ENCODE measurements at regions not wholly inside any gene's neighbourhood (a gene's known extent, or its start where the extent isn't known, plus 50 kb on each side); places are given as distances from the start of the nearest gene placed in this dataset.

DNA sequence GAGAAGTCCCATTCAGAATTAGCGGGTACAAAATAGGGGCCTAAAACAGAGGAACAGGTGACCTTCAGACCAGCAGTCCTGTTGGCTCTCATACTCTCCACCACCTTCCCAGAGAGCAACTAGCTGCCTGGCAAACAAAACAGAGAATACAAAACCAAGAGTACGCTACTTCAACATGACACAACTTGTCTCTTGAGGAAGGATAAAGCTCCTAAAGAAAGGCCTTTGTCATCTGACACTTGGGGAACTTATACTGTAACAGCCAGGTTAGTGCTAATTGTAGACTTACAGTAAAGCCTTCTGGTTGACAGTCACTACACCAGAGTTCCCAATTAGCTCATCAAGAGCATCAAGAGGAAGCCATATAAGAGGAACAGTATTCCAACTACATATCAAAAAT lies 282.1 kb upstream of the NT5C1B start:
- DNase-seq: no peak

DNA sequence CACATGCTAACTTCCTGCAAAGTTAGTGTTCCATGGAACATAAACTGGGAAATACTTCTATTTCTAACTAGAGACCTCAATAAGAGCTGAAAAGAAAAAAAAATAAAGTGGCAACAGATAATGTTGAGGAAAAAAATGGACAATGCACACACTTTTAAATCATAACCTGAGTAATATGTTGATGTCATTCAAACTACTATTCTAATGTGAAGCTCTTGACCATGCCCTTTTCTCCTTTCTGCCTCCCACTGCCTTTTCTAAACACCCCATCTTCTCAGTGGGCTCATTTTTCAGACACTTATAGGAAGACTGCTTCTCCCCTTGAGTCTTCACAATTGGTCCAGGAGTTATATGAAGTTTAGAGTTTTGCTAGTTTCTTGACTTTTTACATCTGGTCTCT lies 280.9 kb upstream of the NT5C1B start:
- no peak for DNase-seq

DNA sequence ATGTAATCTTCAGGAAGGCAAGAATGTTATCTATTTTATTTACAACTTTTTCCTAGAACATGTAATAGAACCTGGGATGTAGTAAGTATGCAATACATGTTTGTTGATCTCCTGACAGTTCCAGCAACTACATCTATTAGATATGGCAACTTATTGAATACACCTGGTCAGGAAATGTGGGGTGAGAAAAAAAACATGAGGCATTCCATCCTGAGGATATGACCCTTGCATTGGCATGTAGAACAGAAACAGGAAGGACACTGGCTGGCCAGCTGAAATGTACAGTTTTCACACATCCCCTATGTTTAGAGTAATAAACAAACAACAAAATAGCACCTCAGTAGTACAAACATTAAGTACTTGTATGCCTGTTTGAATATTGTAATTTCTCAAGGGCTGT lies 272.6 kb upstream of the NT5C1B start:
- DNase-seq: no peak

DNA sequence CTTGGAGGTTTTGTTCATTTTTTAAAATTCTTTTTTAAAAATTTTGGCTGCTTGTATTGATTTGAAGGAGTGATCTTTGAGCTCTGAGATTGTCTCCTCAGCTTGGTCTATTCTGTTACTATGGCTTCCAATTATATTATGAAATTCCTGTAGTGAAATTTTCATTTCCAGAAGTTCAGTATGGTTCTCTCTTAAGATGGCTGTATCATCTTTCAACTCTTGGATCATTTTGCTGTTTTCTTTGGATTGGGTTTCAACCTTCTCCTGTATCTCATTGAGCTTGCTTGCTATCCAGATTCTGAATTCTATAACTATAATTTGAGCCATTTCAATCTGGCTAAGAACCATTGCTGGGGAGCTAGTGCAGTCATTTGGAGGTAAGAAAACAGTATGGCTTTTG lies 270.8 kb upstream of the NT5C1B start:
- DNase-seq: no peak

DNA sequence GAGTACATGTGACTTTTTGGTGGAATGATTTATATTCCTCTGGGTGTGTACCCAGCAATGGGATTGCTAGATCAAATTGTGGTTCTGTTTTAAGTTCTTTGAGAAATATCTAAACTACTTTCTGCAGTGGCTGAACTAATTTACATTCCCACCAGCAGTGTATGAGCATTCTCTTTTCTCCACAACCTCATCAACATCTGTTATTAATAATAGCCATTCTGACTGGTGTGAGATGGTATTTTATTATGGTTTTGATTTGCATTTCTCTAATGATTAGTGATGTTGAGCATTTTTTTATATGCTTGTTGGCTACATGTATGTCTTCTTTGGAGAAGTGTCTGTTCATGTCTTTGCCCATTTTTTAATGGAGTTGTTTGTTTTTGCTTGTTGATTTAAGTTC lies 267.4 kb upstream of the NT5C1B start:
- DNase-seq: no peak

DNA sequence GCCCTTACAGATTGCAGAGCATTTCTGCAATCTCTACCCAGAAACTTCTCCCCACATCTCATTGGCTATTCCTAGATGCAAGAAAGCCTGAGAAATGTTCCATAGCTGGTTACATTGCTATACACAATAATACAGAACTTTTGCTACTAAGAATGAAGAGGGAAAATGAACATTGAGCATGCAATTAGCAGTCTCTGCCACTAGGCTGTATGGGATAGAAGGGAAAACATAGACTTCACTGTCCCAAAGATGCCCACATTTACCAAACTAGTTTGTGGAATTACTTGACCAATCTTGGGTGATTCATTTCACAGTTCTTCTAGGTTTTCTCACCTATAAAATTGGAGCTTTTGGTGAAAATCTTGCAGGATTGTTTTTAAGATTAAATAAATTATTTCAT lies 265.7 kb upstream of the NT5C1B start:
- DNase-seq: no peak

DNA sequence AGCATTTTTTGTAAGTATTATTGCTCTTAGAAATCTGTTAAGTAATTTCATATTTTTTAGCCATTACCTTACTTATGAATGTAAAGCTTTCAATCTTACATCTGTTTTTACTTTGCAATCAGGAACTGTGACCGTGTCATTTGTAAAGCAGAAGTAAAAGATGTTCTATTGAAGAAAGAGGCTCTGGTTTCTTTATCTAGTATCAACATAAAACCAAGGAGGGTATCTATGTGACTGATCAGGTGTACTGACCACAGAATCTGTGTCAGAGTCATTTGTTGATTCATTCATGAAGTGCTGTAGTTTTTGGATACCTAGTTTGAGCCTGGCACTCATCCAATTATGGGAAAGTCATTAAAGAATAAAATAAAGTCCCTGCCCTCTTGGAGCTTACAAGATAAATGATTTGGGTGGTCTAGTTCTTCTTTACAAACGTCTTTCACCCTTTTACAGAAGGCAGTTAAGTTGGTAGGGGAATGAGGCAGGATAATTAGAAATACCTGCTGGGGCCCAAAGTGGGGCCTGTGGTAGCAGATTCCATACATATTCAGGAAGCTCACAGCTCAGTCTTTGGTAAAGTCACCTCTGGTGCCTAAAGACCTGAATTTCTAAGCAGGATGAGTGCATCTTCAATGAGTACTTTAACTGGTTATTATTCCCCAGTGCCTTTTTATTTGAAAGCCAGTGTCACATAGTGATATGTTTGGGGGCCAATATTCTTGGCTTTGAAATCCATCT lies 260.6 kb upstream of the NT5C1B start:
- no peak for DNase-seq

DNA sequence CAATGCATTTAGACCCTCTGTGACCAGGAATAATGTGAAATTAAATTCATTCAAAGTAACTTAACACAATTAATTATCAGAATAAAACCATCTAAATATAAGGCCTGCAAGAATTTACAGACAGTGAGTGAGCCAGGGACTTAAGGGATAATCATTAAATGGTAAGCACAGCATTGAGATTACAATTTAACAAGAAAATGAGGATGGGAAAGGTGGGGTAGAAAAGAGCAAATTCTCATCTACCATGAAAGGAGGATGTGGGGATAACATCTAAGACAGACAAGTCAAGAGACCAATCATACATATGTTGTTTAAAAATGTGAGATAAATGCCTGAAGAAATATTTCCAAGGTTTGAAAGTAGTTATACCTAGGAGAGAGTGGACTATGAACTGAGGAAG lies 259.3 kb upstream of the NT5C1B start:
- DNase-seq: no peak

DNA sequence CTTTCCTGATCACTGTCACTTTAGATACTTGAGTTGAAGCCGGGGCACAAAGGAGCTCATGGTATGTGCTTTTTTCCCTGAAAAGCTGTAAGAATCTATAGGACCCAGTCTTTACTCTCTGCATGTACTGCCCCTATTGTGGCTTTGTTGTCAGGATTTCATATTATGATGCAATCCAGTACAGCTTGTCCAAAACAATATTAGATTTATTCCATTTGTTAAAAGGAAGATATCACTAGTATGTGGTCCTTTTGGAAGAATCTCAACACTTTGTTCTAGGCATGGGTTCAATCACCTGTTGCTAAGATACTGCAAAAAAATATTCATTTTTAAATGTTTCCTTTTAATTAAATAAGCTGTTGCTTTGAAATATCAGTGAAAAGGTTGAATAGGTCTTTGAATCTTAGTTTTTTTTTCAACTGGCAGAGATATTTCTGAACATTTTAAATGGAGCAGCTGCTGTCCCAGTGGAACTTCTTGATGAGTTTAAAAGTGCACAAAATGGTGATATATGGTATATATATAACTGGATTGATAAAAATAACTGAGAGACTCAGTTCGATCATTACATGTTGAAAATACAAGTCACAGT lies 256.6 kb upstream of the NT5C1B start:
- no peak for DNase-seq

DNA sequence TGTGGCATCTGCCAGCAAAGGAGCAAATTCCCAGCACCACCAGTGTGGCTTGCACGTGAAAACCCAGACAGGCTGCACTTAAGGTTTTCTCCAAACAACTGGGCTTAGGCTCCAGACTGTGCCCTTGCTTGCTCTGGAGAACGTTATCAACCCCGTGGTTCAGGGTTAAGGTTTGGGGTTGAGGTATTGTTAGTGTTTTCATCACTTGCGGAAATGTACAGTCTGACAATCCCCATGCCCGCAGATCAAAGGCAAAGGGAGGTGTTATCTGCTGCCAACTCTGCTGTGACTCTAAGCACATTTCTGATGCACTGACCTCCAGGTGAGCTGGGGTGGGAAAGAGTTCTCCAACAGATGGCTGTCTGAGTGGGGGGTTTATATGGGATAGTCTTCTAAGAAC lies 253.5 kb upstream of the NT5C1B start:
- no peak for DNase-seq

DNA sequence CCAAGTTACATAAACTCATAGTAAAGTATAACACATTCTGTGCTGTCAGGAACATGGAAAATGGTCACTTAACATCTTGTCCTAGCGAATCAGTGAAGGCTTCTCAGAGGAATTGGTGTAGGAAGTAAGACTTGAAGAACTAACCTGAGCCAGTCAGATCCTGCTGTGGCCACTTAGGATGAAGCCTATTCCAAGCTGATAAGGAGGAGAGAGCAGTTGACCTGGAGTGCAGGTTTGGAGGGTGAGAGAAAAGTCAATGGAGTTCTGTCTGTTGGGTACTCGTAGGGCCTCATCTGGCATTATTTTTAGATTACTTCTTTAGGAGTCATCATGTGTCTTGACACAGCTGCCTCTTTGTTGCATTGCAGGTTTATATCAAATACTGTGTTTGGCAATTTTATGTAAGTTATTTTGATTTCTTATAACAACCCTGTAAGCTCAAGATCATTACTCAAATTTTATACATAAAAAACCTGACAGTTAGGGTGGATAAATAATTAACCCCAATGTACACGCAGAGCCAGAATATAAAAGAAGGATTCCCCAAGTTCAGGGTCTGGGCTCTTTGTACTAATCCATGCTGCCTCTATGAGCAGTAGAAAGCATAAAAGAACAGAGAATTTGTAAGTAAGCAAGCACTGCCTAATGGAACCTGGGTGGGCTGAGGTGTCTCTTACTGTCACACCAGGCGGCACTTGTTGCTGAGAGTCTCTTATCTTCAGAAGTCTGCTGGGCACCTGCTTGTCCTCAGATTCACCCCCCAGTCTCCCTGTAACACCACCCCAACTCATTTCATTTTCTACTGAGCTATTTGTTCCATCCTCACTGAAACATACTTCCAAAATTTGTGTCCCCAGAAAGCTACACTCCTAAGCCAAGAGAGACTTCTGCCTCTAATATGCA lies 252.1 kb upstream of the NT5C1B start:
- no peak for DNase-seq

DNA sequence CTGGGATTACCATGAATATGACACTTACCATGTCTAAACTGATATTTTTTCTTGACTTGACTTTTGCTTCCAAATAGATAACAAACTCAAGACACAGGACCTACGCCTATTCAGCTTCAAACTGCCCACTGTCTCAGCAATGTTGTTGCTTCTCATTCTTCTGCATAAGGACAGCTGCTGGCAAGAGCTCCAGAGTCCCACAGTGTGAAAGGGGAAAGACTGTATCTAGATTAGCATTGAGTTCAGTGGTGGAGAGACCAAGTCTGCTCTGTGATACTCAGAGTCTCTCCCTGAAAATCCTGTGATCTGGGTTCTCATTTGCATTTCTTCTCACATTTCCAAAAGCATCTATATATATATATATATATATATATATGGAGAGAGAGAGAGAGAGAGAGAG lies 247.9 kb upstream of the NT5C1B start:
- DNase-seq: no peak

DNA sequence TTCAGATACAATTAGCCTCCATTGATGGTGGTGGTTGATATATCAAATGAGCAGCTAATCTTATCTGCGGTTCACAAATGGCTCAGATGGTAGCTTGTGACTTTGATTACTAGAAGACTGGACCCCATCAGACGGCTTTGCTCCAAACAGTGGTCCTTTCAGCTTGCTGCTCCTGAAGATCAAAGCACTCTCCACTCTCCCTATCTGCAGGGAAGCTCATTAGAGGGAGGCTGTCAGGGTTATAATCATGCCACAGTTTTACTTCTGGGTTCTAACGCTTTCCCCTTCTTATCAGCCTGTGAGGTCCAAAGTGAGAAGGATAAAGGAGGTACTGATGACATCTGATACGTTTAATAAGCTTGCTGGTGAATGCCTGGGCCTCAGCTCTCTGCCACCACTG lies 247.1 kb upstream of the NT5C1B start:
- DNase-seq: no peak

DNA sequence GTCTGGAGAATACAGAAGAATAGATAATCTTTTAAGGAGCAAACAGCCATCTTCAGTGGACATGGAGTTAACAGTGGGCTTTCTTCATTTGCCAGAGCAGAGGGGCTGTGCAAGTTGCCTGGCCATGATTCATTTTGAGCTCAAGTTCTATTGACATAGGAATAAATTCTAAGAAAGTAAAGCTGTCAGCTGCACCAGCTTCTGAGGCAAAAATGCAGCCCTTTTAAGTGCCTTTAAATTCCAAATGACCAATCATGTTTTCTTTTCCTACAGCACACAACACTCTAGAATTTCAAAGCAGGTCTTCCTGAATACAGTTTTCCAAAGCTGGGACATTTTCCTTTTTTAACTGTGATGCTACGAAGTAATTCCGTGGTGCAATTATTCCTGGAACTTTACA lies 246.4 kb upstream of the NT5C1B start:
- no peak for DNase-seq

DNA sequence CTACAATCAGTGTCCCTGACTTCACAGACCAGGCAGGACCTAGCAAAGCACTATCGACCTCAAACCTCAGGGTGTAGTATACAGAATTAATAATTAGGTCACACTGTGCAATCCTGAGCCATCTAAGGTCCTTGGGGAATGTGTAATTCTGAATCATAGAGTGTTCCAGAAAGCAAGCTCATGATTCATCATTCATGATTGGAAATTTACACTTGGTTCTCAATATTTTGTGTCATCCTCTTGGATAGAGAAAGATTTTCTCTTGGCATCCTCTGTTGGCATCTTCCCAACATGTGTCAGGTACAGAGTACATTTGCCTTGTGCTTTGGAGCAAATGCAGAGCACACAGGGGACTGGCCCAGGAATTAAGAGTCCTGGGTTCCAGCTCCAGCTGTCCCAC lies 245.0 kb upstream of the NT5C1B start:
- DNase-seq: no peak

DNA sequence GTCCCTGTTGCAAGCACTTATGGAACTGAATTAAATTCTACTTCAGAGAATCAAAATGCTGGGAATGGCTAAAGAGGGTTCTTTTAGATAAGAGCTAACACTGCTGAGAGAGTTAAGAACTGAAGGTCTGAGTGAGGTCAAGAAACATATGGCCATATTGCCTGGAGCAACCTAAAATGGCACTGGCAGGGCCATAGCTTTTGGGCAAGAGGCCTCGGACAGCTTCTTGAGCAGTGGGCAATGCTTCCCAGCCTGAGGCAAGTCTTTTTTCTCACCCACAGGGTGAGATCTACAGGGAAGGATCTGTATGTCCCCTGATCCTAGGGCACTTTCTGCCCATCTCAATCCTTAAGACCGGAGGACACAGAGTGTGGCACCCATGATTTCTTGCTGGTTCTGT lies 244.6 kb upstream of the NT5C1B start:
- no peak for DNase-seq

DNA sequence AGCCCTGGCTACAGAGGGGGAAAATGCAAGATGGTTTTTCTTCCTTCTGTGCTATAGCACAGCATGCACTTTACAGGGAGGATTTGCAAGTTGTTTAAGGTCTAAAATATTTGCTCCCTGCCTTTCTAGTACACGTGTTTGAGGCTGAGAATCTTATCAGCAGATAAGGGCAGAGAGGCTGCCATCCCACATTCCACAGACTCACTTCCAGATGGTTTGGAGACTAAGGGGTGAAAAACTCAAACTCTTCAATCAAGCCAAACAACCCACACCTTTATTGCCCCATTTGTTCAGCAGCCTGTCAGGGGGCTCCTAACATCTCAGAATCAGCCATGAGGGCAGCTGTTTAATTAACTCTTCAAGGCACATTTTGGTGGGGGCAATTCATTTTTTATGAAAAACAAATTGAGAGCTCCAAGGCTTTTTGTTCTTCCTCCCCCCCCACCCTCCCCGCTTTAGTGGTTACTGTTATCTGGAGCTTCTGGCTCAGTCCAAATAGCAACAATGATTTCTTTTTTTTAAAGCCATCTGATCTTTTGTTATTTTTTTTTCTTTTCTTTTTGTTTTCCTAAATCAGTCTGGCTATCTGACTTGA lies 242.6 kb upstream of the NT5C1B start:
- DNase-seq: no peak

DNA sequence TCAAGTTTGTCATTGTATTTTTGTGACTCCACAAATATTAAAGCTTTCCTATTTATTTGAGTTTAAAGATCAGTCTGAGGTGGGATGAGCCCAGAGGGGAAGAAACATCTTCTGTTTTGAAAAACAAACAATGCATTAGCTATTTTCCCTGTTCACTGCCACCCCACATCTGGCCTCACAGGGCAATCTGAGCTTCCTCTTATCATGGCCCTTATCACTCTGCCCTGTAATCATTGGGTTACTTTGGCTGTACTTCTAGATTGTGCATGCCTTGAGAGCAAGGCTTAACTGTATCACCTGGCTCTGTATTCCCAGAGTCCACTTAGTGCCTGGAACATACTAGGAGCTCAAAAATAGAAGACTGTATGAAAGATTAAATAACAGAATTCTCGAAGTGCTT lies 241.6 kb upstream of the NT5C1B start:
- no peak for DNase-seq

DNA sequence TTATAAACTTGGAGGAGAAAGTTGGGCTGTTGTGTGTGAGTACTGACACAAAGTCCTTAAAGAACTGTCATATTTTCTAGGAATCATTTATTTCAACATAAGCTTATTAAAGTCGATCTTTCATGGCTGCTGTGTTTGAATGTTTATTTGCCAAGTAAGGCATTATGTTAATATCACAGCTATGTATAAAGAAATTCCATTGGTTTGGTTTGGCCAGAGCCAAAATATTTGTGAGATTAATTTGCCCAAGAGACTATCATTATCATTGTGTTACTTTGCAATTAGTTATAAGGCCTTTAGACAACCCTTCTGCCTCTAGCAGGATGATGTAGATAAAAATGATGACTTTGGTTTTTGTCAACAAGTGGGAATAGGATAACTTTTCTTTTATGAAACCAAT lies 240.6 kb upstream of the NT5C1B start:
- no peak for DNase-seq

DNA sequence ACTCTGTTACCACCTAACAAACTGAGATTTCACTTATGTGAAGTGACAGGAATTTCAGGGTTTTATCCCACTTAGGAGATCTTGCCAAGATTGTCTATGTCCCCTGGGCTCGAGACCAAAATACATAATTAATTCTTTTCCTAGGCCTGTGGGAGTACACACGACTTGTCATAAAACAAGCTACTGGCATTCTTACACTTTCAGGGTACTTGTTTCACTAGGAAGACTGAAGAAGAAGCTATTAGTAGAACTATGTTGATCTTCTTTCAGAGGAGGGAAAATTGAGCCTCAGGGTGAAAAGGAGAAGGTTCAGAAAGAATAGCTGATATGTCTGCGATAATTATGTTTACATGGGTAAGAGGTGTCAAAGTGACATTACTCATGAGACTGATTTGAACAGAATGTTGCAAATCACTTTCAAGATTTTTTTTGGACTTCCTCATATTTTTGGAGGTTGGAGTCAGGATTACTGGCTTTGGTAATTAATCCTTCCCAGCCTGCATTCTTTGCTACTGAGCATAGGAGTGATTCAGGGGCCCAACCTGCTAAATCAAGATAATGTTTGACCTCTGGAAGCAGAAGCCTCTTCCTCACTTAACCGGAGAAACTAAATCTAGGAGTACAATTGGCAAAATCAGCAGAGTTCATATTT lies 240.0 kb upstream of the NT5C1B start:
- DNase-seq: no peak

DNA sequence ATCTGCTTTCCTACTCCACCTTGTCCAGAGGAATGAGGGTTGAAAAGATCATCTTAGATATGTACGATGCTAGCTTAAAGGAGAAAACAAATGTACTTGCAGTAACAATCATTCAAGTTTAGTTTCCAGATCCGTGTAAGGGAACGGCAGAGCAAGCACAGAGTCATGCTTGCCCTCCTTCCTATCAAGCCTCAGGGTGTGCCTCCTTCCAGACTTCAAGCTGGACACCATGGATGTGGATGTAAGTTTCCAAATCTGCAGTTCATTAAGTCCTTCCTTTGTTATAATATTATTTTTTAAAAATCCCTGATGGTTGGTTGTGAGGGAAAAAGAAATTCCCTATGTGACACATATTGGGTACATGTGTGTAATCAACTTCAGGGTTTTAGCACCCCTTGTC lies 238.9 kb upstream of the NT5C1B start:
- no peak for DNase-seq

DNA sequence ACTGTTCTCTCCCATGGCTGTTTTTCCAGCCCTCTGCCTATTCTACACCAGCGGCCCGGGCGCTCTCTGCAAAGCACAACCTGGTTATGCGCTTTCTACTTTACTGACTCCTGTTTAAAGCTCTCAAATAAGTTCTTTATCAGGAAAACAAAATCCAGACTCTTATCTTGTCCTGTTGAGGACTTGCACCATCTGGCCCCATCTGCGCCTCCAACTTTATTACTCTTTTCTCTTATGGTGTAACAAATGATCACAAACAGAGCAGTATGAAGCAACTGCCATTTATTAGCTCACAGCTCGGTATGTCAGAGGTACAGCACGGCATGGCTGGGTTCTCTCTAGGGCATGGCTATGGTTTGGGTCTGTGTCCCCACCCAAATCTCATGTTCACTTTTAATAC lies 236.5 kb upstream of the NT5C1B start:
- DNase-seq: no peak

DNA sequence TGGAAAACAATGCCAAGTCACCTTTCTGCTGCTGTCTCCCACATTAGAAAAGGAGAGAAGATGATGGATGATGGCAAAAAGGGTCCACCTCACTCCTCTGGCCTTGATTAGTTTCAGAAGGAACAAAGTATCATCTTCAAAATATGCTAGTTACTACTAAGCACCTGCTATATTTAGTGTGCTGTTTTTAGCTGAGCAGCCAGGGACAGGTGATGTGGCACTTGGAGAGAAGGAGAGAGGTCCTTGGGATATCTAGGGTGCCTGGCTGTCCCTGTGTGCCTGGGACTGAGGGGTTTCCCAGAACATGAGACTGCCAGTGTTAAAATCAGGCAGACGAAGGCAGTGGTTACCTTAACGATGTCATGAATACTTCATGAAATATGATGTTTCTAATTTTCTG lies 235.5 kb upstream of the NT5C1B start:
- no peak for DNase-seq
